GM12878 (cell line): ENCODE measurements at regions not wholly inside any gene's neighbourhood (a gene's known extent, or its start where the extent isn't known, plus 50 kb on each side); places are given as distances from the start of the nearest gene placed in this dataset.

Source experiments
- ATAC-seq: fragments of 200-7000 bp; cut with Tn5 transposase; 3 replicates; pipeline ENCODE4 v1.9.1; 2020; ENCODE audit warnings: mild to moderate bottlenecking, moderate library complexity
- BruUV-seq: library from RNA; stranded (reverse); fragments of 400-500 nt; replicated peaks from 2 replicates; lab custom pipeline; 2021; lab: Mats Ljungman, UMichigan
- CTCF ChIA-PET: fragments of 300-600 bp; sonication (Branson Sonifier 250); formaldehyde crosslinking; extraction: SDS; loops from one replicate; lab custom pipeline; 2021; ENCODE audit warnings: inconsistent platforms; lab: Yijun Ruan, JAX
- POLR2A ChIA-PET: fragments of 350-600 bp; formaldehyde crosslinking; extraction: SDS; loops from one replicate; lab custom pipeline; 2021; ENCODE audit warnings: inconsistent platforms; lab: Charles Lee
- RAD21 ChIA-PET: fragments of 300-600 bp; sonication (Branson Sonifier 250); formaldehyde crosslinking; loops from one replicate; lab custom pipeline; 2023; ENCODE audit warnings: antibody characterized with exemption; ENCODE audit not compliant: unreplicated experiment; lab: Charles Lee
- SMC1A ChIA-PET: fragments of 300-600 bp; sonication (Branson Sonifier 250); formaldehyde crosslinking; loops from one replicate; lab custom pipeline; 2023; ENCODE audit not compliant: unreplicated experiment, uncharacterized antibody; lab: Charles Lee
- DNase-seq: peaks from one replicate; pipeline ENCODE4 v3.0.0-alpha.2; 2011; ENCODE audit warnings: low read depth, low spot score
- FAIRE-seq: peaks from 3 replicates; lab custom pipeline; 2011; peaks lifted over from hg19 to GRCh38; lab: Jason Lieb, UNC
- H2AFZ ChIP-seq: 2 replicates; pipeline ENCODE4 v1.6.0; 2011; ENCODE audit warnings: low read depth, low read length, control low read depth; ENCODE audit not compliant: control insufficient read depth
- H3K27ac ChIP-seq: 2 replicates; pipeline ENCODE4 v1.5.1; 2011; ENCODE audit warnings: control low read depth; ENCODE audit not compliant: control insufficient read depth, insufficient read depth
- H3K27me3 ChIP-seq, 2 experiments: replicated peaks in 1 of 2; 2 replicates each; pipeline versions ENCODE4 v1.6.0 to v1.6.1; 2011; ENCODE audit warnings: low read length in 1 of 2; ENCODE audit not compliant: control insufficient read depth in 2 of 2, insufficient read depth in 2 of 2
- H3K36me3 ChIP-seq, 2 experiments: 2 replicates each; pipeline ENCODE4 v1.5.1; 2011; ENCODE audit warnings: low read length in 1 of 2; ENCODE audit not compliant: control insufficient read depth in 2 of 2, insufficient read depth in 2 of 2
- H3K4me1 ChIP-seq: 2 replicates; pipeline ENCODE4 v1.6.1; 2011; ENCODE audit warnings: mild to moderate bottlenecking, low read length, moderate library complexity, mixed read lengths; ENCODE audit not compliant: control insufficient read depth, insufficient read depth
- H3K4me2 ChIP-seq: 2 replicates; pipeline ENCODE4 v1.6.0; 2011; ENCODE audit warnings: control low read depth; ENCODE audit not compliant: control insufficient read depth, insufficient read depth
- H3K4me3 ChIP-seq: fragments of 200-600 bp; sonication (generic); 2 replicates; pipeline ENCODE4 v1.5.1; 2016
- H3K79me2 ChIP-seq: 2 replicates; pipeline ENCODE4 v1.6.0; 2011; ENCODE audit warnings: low read length; ENCODE audit not compliant: control insufficient read depth, insufficient read depth
- H3K9ac ChIP-seq: 2 replicates; pipeline ENCODE4 v1.8.0; 2011; ENCODE audit warnings: low read length, control low read depth, mixed read lengths; ENCODE audit not compliant: control insufficient read depth, insufficient read depth
- H3K9me3 ChIP-seq: replicated peaks from 3 replicates; pipeline ENCODE4 v1.5.1; 2011; ENCODE audit warnings: mild to moderate bottlenecking, low read length; ENCODE audit not compliant: control insufficient read depth, insufficient read depth
- H4K20me1 ChIP-seq: 2 replicates; pipeline ENCODE4 v1.6.0; 2011; ENCODE audit not compliant: control insufficient read depth, insufficient read depth
- CBFB ChIP-seq: IDR thresholded peaks from 2 replicates; pipeline ENCODE4 v1.6.1; 2016; ENCODE audit warnings: antibody characterized with exemption, low read depth
- LARP7 ChIP-seq: fragments of 450-650 bp; IDR thresholded peaks from 2 replicates; pipeline ENCODE4 v1.6.1; 2017; ENCODE audit warnings: mild to moderate bottlenecking
- ZNF217 ChIP-seq: fragments of 450-650 bp; IDR thresholded peaks from 2 replicates; pipeline ENCODE4 v1.6.1; 2017; ENCODE audit warnings: antibody characterized with exemption, mild to moderate bottlenecking
- WGBS: methylation state at CpG from one replicate; pipeline ENCODE4 v1.1.6; 2016; ENCODE audit warnings: low lambda C conversion rate; ENCODE audit not compliant: insufficient replicate concordance, insufficient coverage; ENCODE audit errors: missing lambda C conversion rate; 5-methylcytosine and 5-hydroxymethylcytosine counted together
- in situ Hi-C: fragments of 300-500 bp; cut with MboI; formaldehyde crosslinking; loops from 9 replicates; pipeline ENCODE4 v1.14.3; 2018; ENCODE audit warnings: mixed read lengths
- intact Hi-C: fragments of 100-400 bp; cut with micrococcal nuclease; formaldehyde crosslinking; loops from one replicate; pipeline ENCODE4 v1.14.2; 2022; ENCODE audit not compliant: unreplicated experiment
- TF ChIP-seq, protein P1 (sequence below): fragments of 450-650 bp; IDR thresholded peaks from 2 replicates; pipeline ENCODE4 v1.6.1; 2017; ENCODE audit warnings: low read depth, mild to moderate bottlenecking, moderate library complexity
- TF ChIP-seq, protein P2 (sequence below): IDR thresholded peaks from 2 replicates; pipeline ENCODE4 v1.6.1; 2012; ENCODE audit warnings: mild to moderate bottlenecking, low read depth, low read length
- TF ChIP-seq, protein P3 (sequence below): fragments of 450-650 bp; IDR thresholded peaks from 2 replicates; pipeline ENCODE4 v1.6.1; 2017; ENCODE audit warnings: antibody characterized with exemption, mild to moderate bottlenecking, moderate library complexity
- TF ChIP-seq, protein P4 (sequence below): IDR thresholded peaks from 2 replicates; pipeline ENCODE4 v1.6.1; 2011; ENCODE audit warnings: low read depth, low read length, improper control_type of control experiment, borderline replicate concordance

DNA sequence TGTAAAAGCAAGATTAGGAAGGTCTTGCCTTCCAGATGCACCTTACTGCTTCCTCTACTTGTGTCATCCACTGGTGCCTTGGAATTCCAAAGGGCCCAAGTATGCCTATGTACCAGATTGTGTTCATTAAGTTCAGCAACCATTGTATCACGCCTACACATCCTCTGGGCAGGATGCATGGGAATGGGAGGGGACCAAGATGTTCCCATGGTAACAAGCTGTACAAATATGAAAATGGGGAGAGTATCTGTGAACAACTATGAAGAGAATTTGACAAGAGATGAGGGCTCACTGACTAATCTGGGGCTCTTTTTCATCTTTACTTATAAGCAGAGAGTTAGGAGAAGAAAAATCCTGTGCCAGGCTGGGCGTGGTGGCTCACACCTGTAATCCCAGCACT is 137.8 kb upstream of the MAP1B start:
- WGBS = 4% methylated on average over 2 of the region's 2 CpGs
- no peak for DNase-seq
- Histone ChIP-seq H2AFZ (no peak overlapping the region), H3K27ac (no peak overlapping the region), H3K9ac (no peak overlapping the region), H3K79me2 (no peaks in the 10 kb centered on the region)
- intact Hi-C loops = no loop called here
- no peak for TF ChIP-seq CBFB
- TF ChIP-seq, protein P1, sequence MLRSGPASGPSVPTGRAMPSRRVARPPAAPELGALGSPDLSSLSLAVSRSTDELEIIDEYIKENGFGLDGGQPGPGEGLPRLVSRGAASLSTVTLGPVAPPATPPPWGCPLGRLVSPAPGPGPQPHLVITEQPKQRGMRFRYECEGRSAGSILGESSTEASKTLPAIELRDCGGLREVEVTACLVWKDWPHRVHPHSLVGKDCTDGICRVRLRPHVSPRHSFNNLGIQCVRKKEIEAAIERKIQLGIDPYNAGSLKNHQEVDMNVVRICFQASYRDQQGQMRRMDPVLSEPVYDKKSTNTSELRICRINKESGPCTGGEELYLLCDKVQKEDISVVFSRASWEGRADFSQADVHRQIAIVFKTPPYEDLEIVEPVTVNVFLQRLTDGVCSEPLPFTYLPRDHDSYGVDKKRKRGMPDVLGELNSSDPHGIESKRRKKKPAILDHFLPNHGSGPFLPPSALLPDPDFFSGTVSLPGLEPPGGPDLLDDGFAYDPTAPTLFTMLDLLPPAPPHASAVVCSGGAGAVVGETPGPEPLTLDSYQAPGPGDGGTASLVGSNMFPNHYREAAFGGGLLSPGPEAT = no peak
- TF ChIP-seq, all 136 proteins: peak for 0
- Histone ChIP-seq H3K4me3 (no peak overlapping the region), H4K20me1 (no peaks in the 10 kb centered on the region), H3K4me2 (no peak overlapping the region), H3K27me3 (peaks cover 0 to 3% of the 10 kb centered on the region in 2 experiments; a peak in 2 of 4 replicates), H3K9me3 (no peaks in the 10 kb centered on the region), H3K4me1 (no peaks in the 10 kb centered on the region), H3K36me3 (no peaks in the 10 kb centered on the region)
- ATAC-seq (no peak), FAIRE-seq (no peak)
- ChIA-PET POLR2A (interaction anchor here (0.6 kb wide), 1 partner anchor 151 kb away, joined by 5 read pairs; no protein-coding TSS in a partner anchor), CTCF (no interaction called here), SMC1A (no interaction called here), RAD21 (no interaction called here)
- no TSS peak for BruUV-seq
- in situ Hi-C loops = no loop called here

GRCh38 chr5:71971862-71972261 is 135.4 kb upstream of the MAP1B start:
- Histone ChIP-seq H3K79me2 (no peaks in the 10 kb centered on the region), H3K36me3 (no peaks in the 10 kb centered on the region), H2AFZ (no peak overlapping the region), H3K4me1 (no peaks in the 10 kb centered on the region), H3K27me3 (peaks cover 0 to 3% of the 10 kb centered on the region in 2 experiments; a peak in 2 of 4 replicates), H3K9me3 (no peaks in the 10 kb centered on the region), H4K20me1 (no peaks in the 10 kb centered on the region), H3K4me2 (no peak overlapping the region), H3K4me3 (no peak overlapping the region), H3K27ac (no peak overlapping the region), H3K9ac (no peak overlapping the region)
- ChIA-PET CTCF (no interaction called here), POLR2A (no interaction called here), SMC1A (no interaction called here), RAD21 (no interaction called here)
- in situ Hi-C loops (no loop called here), intact Hi-C loops (no loop called here)
- WGBS = 0% methylated on average over 2 of the region's 2 CpGs
- DNase-seq (no peak), FAIRE-seq (no peak), ATAC-seq (no peak)
- BruUV-seq = no TSS peak
- TF ChIP-seq, protein P2, sequence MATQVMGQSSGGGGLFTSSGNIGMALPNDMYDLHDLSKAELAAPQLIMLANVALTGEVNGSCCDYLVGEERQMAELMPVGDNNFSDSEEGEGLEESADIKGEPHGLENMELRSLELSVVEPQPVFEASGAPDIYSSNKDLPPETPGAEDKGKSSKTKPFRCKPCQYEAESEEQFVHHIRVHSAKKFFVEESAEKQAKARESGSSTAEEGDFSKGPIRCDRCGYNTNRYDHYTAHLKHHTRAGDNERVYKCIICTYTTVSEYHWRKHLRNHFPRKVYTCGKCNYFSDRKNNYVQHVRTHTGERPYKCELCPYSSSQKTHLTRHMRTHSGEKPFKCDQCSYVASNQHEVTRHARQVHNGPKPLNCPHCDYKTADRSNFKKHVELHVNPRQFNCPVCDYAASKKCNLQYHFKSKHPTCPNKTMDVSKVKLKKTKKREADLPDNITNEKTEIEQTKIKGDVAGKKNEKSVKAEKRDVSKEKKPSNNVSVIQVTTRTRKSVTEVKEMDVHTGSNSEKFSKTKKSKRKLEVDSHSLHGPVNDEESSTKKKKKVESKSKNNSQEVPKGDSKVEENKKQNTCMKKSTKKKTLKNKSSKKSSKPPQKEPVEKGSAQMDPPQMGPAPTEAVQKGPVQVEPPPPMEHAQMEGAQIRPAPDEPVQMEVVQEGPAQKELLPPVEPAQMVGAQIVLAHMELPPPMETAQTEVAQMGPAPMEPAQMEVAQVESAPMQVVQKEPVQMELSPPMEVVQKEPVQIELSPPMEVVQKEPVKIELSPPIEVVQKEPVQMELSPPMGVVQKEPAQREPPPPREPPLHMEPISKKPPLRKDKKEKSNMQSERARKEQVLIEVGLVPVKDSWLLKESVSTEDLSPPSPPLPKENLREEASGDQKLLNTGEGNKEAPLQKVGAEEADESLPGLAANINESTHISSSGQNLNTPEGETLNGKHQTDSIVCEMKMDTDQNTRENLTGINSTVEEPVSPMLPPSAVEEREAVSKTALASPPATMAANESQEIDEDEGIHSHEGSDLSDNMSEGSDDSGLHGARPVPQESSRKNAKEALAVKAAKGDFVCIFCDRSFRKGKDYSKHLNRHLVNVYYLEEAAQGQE = no peak
- TF ChIP-seq, protein P3, sequence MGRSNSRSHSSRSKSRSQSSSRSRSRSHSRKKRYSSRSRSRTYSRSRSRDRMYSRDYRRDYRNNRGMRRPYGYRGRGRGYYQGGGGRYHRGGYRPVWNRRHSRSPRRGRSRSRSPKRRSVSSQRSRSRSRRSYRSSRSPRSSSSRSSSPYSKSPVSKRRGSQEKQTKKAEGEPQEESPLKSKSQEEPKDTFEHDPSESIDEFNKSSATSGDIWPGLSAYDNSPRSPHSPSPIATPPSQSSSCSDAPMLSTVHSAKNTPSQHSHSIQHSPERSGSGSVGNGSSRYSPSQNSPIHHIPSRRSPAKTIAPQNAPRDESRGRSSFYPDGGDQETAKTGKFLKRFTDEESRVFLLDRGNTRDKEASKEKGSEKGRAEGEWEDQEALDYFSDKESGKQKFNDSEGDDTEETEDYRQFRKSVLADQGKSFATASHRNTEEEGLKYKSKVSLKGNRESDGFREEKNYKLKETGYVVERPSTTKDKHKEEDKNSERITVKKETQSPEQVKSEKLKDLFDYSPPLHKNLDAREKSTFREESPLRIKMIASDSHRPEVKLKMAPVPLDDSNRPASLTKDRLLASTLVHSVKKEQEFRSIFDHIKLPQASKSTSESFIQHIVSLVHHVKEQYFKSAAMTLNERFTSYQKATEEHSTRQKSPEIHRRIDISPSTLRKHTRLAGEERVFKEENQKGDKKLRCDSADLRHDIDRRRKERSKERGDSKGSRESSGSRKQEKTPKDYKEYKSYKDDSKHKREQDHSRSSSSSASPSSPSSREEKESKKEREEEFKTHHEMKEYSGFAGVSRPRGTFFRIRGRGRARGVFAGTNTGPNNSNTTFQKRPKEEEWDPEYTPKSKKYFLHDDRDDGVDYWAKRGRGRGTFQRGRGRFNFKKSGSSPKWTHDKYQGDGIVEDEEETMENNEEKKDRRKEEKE = no peak
- TF ChIP-seq LARP7 (no peak), ZNF217 (no peak)
- TF ChIP-seq, protein P4, sequence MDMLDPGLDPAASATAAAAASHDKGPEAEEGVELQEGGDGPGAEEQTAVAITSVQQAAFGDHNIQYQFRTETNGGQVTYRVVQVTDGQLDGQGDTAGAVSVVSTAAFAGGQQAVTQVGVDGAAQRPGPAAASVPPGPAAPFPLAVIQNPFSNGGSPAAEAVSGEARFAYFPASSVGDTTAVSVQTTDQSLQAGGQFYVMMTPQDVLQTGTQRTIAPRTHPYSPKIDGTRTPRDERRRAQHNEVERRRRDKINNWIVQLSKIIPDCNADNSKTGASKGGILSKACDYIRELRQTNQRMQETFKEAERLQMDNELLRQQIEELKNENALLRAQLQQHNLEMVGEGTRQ = no peak
